GM12878 (cell line): ENCODE measurements at regions not wholly inside any gene's neighbourhood (a gene's known extent, or its start where the extent isn't known, plus 50 kb on each side); places are given as distances from the start of the nearest gene placed in this dataset.

ENCODE experiments used
- ATAC-seq: fragments of 200-7000 bp; cut with Tn5 transposase; 3 replicates; pipeline ENCODE4 v1.9.1; 2020; ENCODE audit warnings: mild to moderate bottlenecking, moderate library complexity
- BruUV-seq: library from RNA; stranded (reverse); fragments of 400-500 nt; replicated peaks from 2 replicates; lab custom pipeline; 2021; lab: Mats Ljungman, UMichigan
- CTCF ChIA-PET: fragments of 300-600 bp; sonication (Branson Sonifier 250); formaldehyde crosslinking; extraction: SDS; loops from one replicate; lab custom pipeline; 2021; ENCODE audit warnings: inconsistent platforms; lab: Yijun Ruan, JAX
- POLR2A ChIA-PET: fragments of 350-600 bp; formaldehyde crosslinking; extraction: SDS; loops from one replicate; lab custom pipeline; 2021; ENCODE audit warnings: inconsistent platforms; lab: Charles Lee
- RAD21 ChIA-PET: fragments of 300-600 bp; sonication (Branson Sonifier 250); formaldehyde crosslinking; loops from one replicate; lab custom pipeline; 2023; ENCODE audit warnings: antibody characterized with exemption; ENCODE audit not compliant: unreplicated experiment; lab: Charles Lee
- SMC1A ChIA-PET: fragments of 300-600 bp; sonication (Branson Sonifier 250); formaldehyde crosslinking; loops from one replicate; lab custom pipeline; 2023; ENCODE audit not compliant: unreplicated experiment, uncharacterized antibody; lab: Charles Lee
- DNase-seq: peaks from one replicate; pipeline ENCODE4 v3.0.0-alpha.2; 2011; ENCODE audit warnings: low read depth, low spot score
- FAIRE-seq: peaks from 3 replicates; lab custom pipeline; 2011; peaks lifted over from hg19 to GRCh38; lab: Jason Lieb, UNC
- H2AFZ ChIP-seq: 2 replicates; pipeline ENCODE4 v1.6.0; 2011; ENCODE audit warnings: low read depth, low read length, control low read depth; ENCODE audit not compliant: control insufficient read depth
- H3K27ac ChIP-seq: 2 replicates; pipeline ENCODE4 v1.5.1; 2011; ENCODE audit warnings: control low read depth; ENCODE audit not compliant: control insufficient read depth, insufficient read depth
- H3K27me3 ChIP-seq, 2 experiments: replicated peaks in 1 of 2; 2 replicates each; pipeline versions ENCODE4 v1.6.0 to v1.6.1; 2011; ENCODE audit warnings: low read length in 1 of 2; ENCODE audit not compliant: control insufficient read depth in 2 of 2, insufficient read depth in 2 of 2
- H3K36me3 ChIP-seq, 2 experiments: 2 replicates each; pipeline ENCODE4 v1.5.1; 2011; ENCODE audit warnings: low read length in 1 of 2; ENCODE audit not compliant: control insufficient read depth in 2 of 2, insufficient read depth in 2 of 2
- H3K4me1 ChIP-seq: 2 replicates; pipeline ENCODE4 v1.6.1; 2011; ENCODE audit warnings: mild to moderate bottlenecking, low read length, moderate library complexity, mixed read lengths; ENCODE audit not compliant: control insufficient read depth, insufficient read depth
- H3K4me2 ChIP-seq: 2 replicates; pipeline ENCODE4 v1.6.0; 2011; ENCODE audit warnings: control low read depth; ENCODE audit not compliant: control insufficient read depth, insufficient read depth
- H3K4me3 ChIP-seq: fragments of 200-600 bp; sonication (generic); 2 replicates; pipeline ENCODE4 v1.5.1; 2016
- H3K79me2 ChIP-seq: 2 replicates; pipeline ENCODE4 v1.6.0; 2011; ENCODE audit warnings: low read length; ENCODE audit not compliant: control insufficient read depth, insufficient read depth
- H3K9ac ChIP-seq: 2 replicates; pipeline ENCODE4 v1.8.0; 2011; ENCODE audit warnings: low read length, control low read depth, mixed read lengths; ENCODE audit not compliant: control insufficient read depth, insufficient read depth
- H3K9me3 ChIP-seq: replicated peaks from 3 replicates; pipeline ENCODE4 v1.5.1; 2011; ENCODE audit warnings: mild to moderate bottlenecking, low read length; ENCODE audit not compliant: control insufficient read depth, insufficient read depth
- H4K20me1 ChIP-seq: 2 replicates; pipeline ENCODE4 v1.6.0; 2011; ENCODE audit not compliant: control insufficient read depth, insufficient read depth
- BHLHE40 ChIP-seq, 2 experiments: fragments of 450-650 bp in 1 of 2; IDR thresholded peaks; 2 replicates each; pipeline ENCODE4 v1.6.1; 2011 to 2017; ENCODE audit warnings: low read depth in 2 of 2, borderline replicate concordance in 1 of 2, improper control_type of control experiment in 1 of 2, low read length in 1 of 2, mild to moderate bottlenecking in 1 of 2
- CHD2 ChIP-seq: IDR thresholded peaks from 2 replicates; pipeline ENCODE4 v1.6.1; 2011; ENCODE audit warnings: low read depth, low read length, improper control_type of control experiment, borderline replicate concordance
- CHD4 ChIP-seq: fragments of 200-600 bp; sonication (generic); IDR thresholded peaks from 2 replicates; pipeline ENCODE4 v1.6.1; 2016; ENCODE audit warnings: mild to moderate bottlenecking
- FOXK2 ChIP-seq: fragments of 450-650 bp; IDR thresholded peaks from 2 replicates; pipeline ENCODE4 v1.6.1; 2017; ENCODE audit warnings: mild to moderate bottlenecking, moderate library complexity
- KAT2A ChIP-seq: conservative IDR thresholded peaks from 2 replicates; pipeline ENCODE4 v1.6.1; 2011; ENCODE audit warnings: low read depth, low read length; ENCODE audit not compliant: control insufficient read depth
- MXI1 ChIP-seq: fragments of 150-350 bp; IDR thresholded peaks from 2 replicates; pipeline ENCODE4 v1.6.1; 2011; ENCODE audit warnings: low read depth, mild to moderate bottlenecking, inconsistent platforms, low read length, improper control_type of control experiment
- RAD51 ChIP-seq: fragments of 450-650 bp; IDR thresholded peaks from 2 replicates; pipeline ENCODE4 v1.6.1; 2016; ENCODE audit warnings: moderate library complexity, mild to moderate bottlenecking, inconsistent platforms
- RB1 ChIP-seq: fragments of 450-650 bp; formaldehyde crosslinking; IDR thresholded peaks from 2 replicates; pipeline ENCODE4 v1.6.1; 2017; ENCODE audit warnings: mild to moderate bottlenecking, borderline replicate concordance
- USF1 ChIP-seq: IDR thresholded peaks from 2 replicates; pipeline ENCODE4 v1.6.1; 2011; ENCODE audit warnings: borderline replicate concordance, low read depth, mild to moderate bottlenecking, moderate library complexity, mixed read lengths, low read length; ENCODE audit not compliant: insufficient read depth; ENCODE audit errors: extremely low read length
- ZBTB40 ChIP-seq: fragments of 450-650 bp; IDR thresholded peaks from 2 replicates; pipeline ENCODE4 v1.6.1; 2016; ENCODE audit warnings: mild to moderate bottlenecking, moderate library complexity, borderline replicate concordance
- ZNF217 ChIP-seq: fragments of 450-650 bp; IDR thresholded peaks from 2 replicates; pipeline ENCODE4 v1.6.1; 2017; ENCODE audit warnings: antibody characterized with exemption, mild to moderate bottlenecking
- ZNF687 ChIP-seq: fragments of 450-650 bp; IDR thresholded peaks from 2 replicates; pipeline ENCODE4 v1.6.1; 2017; ENCODE audit warnings: mild to moderate bottlenecking, moderate library complexity
- ZZZ3 ChIP-seq: IDR thresholded peaks from 2 replicates; pipeline ENCODE4 v1.6.1; 2011; ENCODE audit warnings: low read depth; ENCODE audit not compliant: control insufficient read depth, insufficient read length
- WGBS: methylation state at CpG from one replicate; pipeline ENCODE4 v1.1.6; 2016; ENCODE audit warnings: low lambda C conversion rate; ENCODE audit not compliant: insufficient replicate concordance, insufficient coverage; ENCODE audit errors: missing lambda C conversion rate; 5-methylcytosine and 5-hydroxymethylcytosine counted together
- in situ Hi-C: fragments of 300-500 bp; cut with MboI; formaldehyde crosslinking; loops from 9 replicates; pipeline ENCODE4 v1.14.3; 2018; ENCODE audit warnings: mixed read lengths
- intact Hi-C: fragments of 100-400 bp; cut with micrococcal nuclease; formaldehyde crosslinking; loops from one replicate; pipeline ENCODE4 v1.14.2; 2022; ENCODE audit not compliant: unreplicated experiment

- ChIA-PET POLR2A (no interaction called here), RAD21 (no interaction called here), CTCF (no interaction called here), SMC1A (no interaction called here)
- 21% methylated on average over 8 of the region's 8 CpGs for WGBS
- FAIRE-seq (no peak), ATAC-seq (no peak), DNase-seq (no peak)
- Histone ChIP-seq H3K4me2 (no peak overlapping the region), H3K9ac (no peak overlapping the region), H3K27ac (no peak overlapping the region), H4K20me1 (no peaks in the 10 kb centered on the region), H3K4me3 (no peak overlapping the region), H3K36me3 (no peaks in the 10 kb centered on the region), H3K79me2 (no peaks in the 10 kb centered on the region), H3K9me3 (no peaks in the 10 kb centered on the region), H2AFZ (no peak overlapping the region), H3K27me3 (no peaks in the 10 kb centered on the region), H3K4me1 (no peaks in the 10 kb centered on the region)
- intact Hi-C loops (no loop called here), in situ Hi-C loops (no loop called here)
- no TSS peak for BruUV-seq
- no peak for TF ChIP-seq ZZZ3
- no peak for TF ChIP-seq USF1
- TF ChIP-seq FOXK2 = no peak
- TF ChIP-seq CHD4 = no peak
- no peak for TF ChIP-seq ZNF217
- no peak for TF ChIP-seq MXI1
- no peak for TF ChIP-seq CHD2
- TF ChIP-seq ZNF687 = no peak
- TF ChIP-seq ZBTB40 = no peak
- TF ChIP-seq BHLHE40 (IDR thresholded peaks at IDR 0.05; ENCODE audit: borderline replicate concordance in 1 of 2, low read depth in 2 of 2, low read length in 1 of 2) = no peak
- TF ChIP-seq RAD51 = no peak
- no peak for TF ChIP-seq RB1
- TF ChIP-seq KAT2A = no peak
Observed at GRCh38 chr21:35730325-35730724, 330.0 kb downstream of the SETD4 start.
